Tibial nerve (tissue), 4 donors: ENCODE measurements at regions not wholly inside any gene's neighbourhood (a gene's known extent, or its start where the extent isn't known, plus 50 kb on each side); places are given as distances from the start of the nearest gene placed in this dataset.

ENCODE experiments used
- CTCF ChIP-seq, 5 experiments: fragments of 200-600 bp in 3 of 5; fragments of 450-650 bp in 2 of 5; sonication (generic) in 3 of 5; IDR thresholded peaks; one replicate each; pipeline ENCODE4 v1.5.1; 2016 to 2019; ENCODE audit warnings: antibody characterized with exemption in 5 of 5, mild to moderate bottlenecking in 3 of 5, moderate library complexity in 2 of 5
- EP300 ChIP-seq, 2 donors: sonication (generic); formaldehyde crosslinking; IDR thresholded peaks; one replicate each; pipeline ENCODE4 v1.6.1; 2017; ENCODE audit warnings: antibody characterized with exemption in 2 of 2, mild to moderate bottlenecking in 1 of 2
- POLR2A ChIP-seq, 2 donors: fragments of 450-650 bp; IDR thresholded peaks; one replicate each; pipeline ENCODE4 v1.6.1; 2017; ENCODE audit warnings: antibody characterized with exemption in 2 of 2, mild to moderate bottlenecking in 2 of 2, moderate library complexity in 2 of 2

GRCh38 chr4:20364969-20365368 lies 113.3 kb downstream of the SLIT2 start:
- TF ChIP-seq CTCF (IDR thresholded peaks at IDR 0.05) (no peak), POLR2A (IDR thresholded peaks at IDR 0.05) (no peak), EP300 (IDR thresholded peaks at IDR 0.05) (no peak)
